Activated CD8-positive, alpha-beta memory T cell treated with anti-CD3 and anti-CD28 coated beads, Interleukin-2, amount 50 U/mL, for 48 hours (primary cell): ENCODE measurements at regions not wholly inside any gene's neighbourhood (a gene's known extent, or its start where the extent isn't known, plus 50 kb on each side); places are given as distances from the start of the nearest gene placed in this dataset.
"Not testable (repeated sequence)": the region's sequence is repeated elsewhere in the genome, so short reads cannot be mapped to it uniquely, and the experiment has no call there.

ENCODE experiments used
- DNase-seq: peaks from one replicate; pipeline ENCODE4 v3.0.0-alpha.2; 2020

DNA sequence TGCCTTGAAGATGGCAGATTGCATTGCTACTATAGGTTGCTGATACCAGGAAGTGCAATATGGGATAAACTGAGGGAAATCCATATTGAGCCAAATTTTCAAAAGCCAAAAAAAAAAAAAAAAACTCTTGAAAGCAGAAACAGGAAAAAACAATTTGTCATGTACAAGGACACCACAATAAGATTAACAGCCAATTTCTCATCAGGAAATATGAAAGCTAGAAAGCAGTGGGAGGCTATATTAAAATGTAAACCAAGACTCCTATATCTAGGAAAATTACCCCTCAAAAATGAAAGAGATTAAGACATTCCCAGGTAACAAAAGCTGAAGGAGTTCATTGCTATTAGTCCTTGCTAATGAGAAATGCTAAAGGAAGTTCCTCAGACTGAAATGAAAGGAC lies 462.8 kb upstream of the DPH6 start:
- DNase-seq: no peak

DNA sequence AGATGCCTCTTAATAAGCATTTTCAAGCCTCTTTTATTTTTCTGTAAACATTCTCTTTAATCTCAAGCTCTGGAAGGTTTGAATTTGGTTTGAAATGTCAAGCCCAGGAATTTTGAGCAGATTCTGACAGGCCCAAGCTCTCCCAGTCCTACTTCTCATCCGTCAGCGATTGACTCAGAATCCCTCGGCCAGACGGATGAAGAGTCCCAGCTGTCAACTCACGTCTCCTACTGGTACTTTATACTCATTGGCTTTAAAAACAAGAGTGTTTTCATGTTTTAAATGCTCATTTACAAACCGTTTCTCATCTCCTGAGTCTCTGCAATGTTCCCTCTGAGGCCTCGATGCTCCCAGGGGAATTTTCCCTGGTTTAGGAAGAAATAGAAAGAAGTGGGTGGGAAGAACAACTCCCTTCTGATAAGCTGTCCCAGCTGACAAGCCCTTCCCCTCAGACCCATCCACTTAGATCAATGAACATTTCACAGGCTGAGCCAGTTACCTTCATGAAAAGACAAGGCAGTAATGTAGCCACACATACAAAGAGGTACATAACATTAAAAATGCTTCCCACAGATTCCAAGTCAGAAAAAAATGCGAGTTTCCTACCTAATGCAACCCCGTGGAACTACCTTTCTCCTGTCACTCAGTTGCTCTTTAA lies 478.2 kb upstream of the DPH6 start:
- DNase-seq: no peak

DNA sequence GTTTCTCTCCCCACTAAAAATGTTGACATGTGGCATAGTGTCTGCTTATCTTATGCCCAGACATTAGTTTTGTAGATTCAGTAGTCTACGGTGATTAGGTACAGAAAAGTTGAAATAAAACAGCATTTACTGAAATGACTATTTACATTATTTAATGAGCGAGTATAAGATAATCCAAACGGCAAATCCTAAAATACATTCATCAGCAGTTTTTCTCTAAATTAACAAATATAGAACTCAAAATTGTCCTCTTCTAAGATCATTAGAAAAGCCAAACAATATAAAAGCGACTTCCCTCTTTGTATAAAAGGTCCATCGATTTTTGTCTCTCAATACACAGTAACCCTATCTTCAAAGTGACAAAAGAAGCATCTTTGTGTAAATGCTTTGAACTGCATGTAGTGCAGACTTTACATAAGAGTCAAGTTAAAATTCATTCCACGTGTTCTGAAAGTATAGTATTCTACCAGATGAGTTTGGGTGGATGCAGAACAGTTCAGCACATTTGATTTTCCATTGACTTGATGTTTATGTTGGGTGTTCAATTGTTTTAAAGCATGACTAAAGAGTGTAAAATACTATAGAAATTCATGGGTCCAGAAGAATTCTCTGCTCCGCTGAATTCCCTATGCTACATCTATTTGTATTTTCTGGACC lies 480.8 kb upstream of the DPH6 start:
- no peak for DNase-seq

DNA sequence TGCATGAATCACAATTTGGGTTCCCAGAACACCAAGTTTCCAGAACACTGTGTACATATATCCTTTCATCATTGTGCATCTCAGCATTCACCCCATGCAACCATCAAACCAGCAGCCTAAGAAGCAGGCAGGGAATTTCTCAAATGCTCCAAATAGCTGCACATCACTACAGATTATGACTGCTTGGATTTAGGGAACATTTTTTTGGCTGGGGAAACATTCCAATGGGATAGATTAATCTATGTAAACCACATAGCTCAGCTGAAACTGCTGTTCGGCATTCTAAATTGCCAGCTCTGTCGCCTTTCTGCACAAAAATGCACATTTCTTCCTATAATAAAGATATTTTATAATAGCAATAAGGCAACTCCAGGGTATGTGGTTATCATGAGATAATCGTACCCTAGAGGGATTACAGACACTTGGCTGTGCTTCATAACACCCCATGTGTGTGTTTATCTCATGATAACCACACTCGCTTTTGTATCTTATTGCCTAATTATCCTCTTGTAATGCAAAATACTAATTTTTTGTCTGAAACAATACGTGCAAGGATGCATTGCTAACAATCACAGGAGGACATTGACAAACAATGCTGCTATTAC lies 483.7 kb upstream of the DPH6 start:
- no peak for DNase-seq

DNA sequence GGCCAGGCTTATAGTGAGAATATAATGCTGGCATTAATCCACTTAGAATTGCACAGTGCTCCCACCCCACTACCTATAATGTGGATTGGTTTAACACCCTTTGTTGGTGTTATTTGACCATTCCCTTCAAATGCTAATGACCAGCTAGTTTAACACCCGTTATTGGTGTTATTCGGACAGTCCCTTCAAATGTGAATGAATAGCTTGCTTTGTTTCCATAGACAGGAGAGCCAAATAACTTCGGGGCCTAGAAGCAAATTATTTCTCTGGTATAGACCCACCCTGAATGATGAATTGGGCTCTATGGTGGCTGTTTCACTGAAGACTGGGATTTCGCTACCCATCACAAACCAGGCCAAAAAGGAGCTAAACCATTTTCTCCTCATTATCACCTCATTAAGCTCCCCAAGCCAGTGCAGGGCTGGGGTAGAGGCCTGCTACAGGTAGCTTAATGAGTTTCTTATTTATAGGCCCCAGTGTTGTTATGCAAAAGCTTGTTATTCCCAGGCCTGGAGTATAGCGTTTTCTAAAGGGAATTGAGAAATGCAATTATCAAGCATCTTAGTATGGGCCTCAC lies 494.1 kb upstream of the DPH6 start:
- DNase-seq: no peak

DNA sequence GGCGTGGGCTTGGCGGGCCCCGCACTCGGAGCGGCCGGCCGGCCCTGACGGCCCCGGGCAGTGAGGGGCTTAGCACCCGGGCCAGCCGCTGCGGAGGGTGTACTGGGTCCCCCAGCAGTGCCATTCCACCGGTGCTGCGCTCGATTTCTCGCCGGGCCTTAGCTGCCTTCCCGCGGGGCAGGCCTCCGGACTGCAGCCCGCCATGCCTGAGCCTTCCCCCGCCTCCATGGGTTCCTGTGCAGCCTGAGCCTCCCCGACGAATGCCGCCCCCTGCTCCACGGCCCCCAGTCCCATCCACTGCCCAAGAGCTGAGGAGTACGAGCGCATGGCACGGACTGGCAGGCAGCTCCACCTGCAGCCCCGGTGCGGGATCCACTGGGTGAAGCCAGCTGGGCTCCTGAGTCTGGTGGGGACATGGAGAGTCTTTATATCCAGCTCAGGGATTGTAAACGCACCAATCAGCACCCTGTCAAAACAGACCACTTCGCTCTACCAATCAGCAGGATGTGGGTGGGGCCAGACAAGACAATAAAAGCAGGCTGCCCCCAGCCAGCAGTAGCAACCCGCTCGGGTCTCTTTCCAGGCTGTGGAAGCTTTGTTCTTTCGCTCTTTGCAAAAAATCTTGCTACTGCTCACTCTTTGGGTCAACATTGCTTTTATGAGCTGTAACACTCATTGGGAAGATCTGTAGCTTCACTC lies 501.2 kb upstream of the DPH6 start:
- DNase-seq: not testable (repeated sequence)

DNA sequence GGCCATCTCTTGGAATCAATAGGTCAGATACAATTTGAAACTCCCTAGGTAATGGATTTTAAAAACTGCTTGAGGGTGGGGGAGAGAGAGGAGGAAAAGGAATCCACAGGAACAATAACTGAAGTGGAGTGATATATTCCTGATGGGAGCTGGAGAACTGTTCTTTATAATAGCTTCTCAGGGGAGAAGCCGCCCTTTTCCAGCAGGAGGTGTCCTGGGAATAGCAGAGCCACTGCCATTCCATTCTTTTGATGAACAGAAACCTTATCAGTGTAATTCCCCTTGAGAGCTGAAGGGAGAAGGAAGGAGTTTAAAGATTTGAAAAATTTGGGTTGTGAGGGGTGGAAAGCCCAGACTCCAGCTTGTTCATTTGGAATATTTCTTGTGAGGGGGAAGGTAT lies 504.9 kb upstream of the DPH6 start:
- no peak for DNase-seq

DNA sequence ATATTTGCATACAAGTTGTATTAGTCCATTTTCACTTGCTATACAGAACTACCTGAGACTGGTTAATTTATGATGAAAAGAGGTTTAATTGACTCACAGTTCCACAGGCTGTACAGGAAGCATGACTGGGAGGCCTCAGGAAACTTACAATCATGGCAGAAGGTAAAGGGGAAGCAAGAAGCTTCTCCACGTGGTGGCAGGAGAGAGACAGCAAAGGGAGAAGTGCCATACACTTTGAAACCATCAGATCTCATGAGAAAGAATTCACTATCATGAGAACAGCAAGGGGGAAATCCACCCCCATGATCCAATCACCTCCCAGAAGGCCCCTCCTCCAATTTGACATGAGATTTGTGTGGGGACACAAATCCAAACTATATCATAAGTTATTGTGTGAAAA lies 506.7 kb upstream of the DPH6 start:
- DNase-seq: not testable (repeated sequence)

DNA sequence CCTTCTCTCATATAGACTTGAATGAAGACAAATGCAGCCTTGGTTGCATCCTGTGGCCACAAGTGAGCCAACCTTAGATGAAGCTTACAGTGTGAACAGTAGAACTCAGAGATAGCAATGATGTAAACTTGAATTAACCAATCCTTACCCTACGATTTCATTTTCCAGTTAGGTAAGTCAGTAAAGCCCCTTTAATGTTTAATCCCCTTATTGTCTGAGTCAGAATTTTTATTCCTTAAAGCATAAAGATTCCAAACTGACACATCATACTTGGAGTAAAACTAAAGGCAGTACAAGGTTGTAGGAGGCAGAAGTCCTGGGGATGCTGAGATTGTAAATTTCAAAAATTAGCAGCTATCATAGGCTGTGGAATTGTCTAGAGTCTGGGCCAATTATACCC lies 507.8 kb upstream of the DPH6 start:
- no peak for DNase-seq

DNA sequence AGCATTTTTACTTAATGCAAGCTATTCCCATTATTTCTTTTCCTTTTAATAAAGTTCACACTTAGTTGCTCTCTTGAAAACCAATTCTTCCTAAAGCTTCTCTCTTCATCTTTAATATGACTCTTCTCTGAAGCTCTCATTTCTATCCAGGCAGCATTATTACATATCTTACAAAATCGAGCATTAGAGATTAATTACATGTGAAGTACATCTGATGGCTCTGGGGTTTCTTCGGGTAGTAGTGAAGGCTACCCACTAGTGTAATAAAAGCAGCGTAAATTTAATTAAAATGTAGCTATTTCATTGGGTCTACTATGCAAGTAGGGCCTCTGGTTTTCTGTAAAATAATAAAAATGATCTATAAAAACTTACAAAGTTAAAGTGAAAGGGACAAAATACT lies 513.6 kb upstream of the DPH6 start:
- no peak for DNase-seq

DNA sequence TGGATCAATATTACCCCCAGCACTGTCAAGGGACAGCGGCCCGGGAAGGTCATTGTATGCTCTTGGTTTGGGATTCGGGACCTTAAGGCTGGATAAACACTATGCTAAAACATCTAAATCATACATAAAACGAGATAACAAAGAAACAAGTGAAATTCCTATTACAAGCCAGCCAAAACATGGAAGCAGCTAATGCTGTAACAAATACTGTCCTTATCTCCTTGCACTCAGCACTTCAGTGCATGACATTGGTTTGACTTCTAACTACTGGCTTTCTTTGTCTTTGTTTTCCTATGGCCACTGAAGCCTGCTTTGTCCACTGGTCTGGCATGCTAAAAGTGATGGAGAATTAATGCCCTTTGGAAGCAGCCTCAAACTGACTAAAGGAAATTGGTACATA lies 516.4 kb upstream of the DPH6 start:
- no peak for DNase-seq

DNA sequence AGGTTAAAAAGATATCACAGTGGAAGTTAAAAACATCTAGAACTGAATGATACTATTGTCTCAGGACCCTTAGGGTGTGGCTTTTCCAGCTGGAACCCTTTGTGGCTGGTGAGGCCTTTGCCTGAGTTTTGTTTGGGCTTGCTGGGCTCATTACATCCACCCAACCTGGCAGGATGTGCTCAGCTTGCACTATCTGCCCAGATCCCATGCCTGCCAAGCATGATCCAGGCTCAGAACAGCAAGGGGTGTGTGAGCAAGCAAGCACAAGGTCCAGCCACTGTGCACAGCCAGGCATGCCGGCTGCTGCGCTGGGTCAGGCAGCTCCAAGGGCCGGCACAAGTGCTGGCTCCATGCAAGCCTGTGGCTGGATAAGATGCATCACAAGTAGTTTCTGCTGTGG lies 512.7 kb upstream of the CDIN1 start:
- DNase-seq: no peak

DNA sequence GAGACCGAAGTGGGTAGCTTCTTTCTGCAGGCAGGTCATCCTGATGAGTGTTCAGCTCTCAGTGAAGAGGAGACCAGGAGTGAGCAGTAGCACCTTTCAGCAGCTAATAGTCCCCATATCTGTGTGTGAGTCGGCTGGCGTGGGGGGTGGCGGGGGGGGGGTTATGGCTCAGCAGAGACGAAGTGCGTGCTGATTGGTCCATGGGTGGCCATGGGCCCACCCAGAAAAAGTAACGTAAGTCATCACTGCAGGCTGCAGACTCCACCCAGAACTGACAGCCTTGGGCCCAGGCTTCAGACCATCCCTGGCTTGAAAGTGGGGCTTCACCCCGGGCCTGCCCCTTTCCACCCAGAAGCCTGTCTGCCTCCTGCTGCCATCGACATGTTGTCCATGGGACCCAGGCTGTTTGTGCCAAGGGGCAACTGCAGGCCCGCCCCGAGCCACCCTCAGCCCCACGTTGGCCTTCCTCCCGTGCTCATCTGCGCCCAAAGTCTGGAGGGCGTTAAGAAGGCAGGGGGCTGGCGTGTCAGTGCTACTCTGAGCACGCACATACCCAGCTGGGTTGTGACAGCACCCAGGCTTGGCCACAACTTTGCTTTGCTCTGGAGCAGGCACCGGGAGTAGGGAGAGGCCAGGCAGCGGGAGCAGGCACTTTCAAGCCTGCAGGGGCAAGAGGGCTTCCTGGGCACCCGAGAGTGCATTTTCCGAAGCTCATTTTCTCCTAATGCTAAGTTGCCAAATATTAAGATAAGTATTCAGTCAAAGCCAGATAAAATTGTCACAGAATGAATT lies 511.7 kb upstream of the CDIN1 start:
- DNase-seq: no peak

DNA sequence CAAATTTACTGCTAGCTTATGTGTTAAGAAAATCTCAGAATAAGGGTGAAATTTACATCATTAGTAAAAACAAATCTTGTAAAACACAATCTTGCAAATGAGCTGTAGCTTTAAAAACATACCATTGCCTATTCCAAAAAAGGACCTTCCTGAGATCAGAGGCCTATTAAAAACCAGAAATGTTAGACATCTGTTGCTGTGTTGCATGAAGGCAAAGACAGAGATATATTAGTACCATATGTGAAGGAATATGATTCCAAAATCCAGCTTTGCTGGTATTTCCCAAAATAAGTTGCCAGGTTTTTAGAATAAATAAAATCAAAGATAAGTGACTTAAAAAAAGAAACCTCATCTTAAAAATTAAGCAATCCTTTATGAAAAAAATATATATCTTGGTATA lies 504.1 kb upstream of the CDIN1 start:
- no peak for DNase-seq

DNA sequence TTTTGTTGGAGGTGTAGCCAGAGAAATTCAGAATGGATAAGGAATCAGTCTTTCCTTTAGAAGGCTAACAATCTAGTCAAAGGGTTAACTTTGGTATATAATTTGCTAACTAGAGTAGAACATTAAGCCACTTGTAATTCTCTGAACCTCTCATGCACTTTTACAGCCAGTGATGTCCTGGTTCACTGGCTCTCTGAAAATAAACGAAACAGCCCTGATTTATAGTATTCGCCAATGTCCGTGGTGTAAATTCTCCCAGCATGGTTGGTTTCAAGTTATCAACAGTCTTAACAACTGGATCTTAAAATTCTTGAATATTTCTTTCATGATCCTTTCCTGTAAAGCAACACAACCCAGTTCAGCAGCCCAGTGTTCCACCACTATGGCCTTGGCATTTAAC lies 500.4 kb upstream of the CDIN1 start:
- DNase-seq: no peak

DNA sequence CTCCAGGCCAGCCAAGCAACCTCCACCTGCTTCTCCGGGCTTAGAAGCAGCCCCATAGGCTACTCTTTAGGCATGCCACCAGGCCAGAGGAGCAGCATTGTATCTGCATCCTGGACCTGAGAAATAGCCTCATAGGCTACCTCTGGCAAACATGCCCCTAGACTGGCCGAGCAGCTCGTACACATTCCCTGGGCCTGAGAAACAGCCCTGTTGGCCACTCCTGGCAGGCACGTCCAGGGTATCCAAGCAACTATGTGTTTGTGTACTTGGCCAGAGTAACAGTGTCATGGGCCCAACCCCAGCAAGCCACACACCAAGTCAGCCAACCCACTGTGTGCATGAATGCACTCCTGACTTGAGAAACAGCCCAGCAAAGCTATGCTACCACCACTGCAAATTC lies 498.7 kb upstream of the CDIN1 start:
- no peak for DNase-seq

DNA sequence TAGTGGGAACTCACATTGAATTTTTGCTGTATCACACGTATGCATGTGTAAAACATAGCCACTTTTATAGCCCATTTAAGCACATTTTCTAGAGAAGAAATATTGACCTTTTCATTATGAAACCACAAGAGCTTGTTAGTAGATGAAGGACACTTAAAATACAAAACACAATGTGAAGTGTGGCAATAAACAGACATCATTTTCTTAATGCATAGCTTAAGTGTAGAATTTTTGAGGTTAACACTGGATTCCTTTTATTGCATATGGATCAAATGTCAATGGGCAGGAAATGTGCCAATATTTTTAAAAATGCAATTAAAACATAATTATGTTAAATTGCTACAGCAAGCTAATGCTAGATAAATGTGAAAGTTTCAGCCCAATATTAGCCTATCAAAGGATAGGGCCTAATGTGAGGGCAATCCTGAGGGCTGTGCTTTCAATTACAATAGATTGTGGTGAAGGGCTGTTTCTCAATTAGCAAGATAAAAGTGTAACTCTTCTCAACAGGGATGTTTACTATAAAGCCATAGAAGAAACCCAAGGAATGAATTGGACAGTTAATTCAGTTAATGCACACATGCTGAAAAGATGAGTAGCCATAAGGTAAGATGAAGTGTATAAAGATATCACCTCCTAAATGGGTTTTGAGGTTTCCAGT lies 489.0 kb upstream of the CDIN1 start:
- no peak for DNase-seq

DNA sequence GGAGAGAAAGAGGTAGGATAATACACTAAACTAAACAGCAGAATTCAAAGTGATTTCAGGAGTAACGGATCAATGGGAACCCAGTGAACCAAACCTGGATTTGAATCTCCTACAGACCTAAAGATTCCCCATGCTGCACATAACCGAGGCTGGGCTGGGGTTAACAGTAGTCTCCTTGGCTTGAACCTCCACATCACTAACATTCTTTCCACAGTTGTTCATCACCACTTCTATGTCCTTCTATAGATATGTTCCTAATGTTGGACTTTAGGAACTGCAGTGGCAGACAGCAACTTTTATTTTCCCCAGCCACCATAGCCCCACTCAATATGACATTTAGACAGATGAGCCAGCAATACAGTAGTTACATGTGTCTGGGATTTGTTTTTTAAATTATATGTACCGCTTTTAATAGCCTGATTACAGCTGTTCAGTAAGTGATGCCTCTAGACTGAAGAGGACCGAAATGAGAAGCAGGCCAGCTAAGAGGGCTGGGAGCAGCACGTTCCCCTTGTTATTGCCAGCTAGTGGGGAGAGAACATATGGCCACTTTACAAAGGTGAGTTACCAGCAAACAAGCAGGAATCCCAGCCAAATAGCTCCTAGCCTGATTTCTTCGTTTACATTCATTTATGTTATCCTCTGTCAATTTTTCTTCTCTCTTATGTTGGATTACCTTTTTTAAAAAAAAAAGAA lies 472.6 kb upstream of the CDIN1 start:
- no peak for DNase-seq

DNA sequence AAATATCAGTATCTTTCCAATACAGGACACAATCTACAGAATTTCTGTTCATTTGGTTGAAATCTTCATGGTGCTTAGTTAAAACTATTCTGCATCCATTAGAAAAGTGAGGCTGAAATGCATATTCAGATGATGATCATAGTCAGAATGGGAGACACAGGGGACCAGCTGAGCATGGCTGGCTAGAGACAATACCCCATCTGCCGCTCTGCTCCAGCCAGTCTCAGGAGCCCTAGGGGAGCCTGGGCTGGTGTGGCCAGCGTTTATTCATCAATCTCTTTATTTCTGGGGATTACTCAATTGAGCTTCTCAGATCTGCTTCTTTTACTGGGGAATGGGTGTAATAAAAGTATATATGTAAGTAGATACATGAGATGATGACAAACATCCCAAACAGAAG lies 470.9 kb upstream of the CDIN1 start:
- no peak for DNase-seq

DNA sequence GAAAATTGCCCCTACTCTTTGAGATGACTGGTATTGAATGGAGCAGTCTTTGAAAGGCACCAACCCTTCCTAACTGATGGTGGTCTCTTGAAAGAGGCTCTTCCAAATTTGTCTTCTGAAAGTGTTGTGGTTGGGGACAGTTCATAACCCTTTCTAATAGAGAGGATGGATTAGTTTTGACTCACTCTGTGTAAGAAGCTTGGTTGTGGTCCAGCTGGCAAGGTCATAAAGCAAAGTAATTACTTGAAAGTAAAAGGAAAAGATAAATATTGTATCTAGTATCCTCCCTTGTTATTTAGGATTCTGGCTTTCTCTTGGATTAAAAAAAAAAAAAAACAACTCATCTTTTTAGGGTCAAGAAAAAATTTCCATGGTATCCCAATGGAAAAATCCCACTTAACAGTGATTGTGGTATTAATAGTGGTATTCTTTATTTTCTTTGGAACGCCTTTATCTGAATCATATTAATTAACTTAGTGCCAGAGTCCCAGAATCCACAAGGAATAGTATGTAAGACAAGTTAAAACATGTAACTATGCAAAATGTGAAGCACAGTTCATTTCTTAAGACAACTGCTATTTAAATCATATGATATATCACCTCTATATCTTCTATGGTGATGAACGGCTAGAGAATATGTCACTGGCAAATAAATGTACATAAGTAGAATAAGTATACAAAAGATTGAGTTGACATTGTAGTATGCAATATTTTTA lies 469.3 kb upstream of the CDIN1 start:
- no peak for DNase-seq

DNA sequence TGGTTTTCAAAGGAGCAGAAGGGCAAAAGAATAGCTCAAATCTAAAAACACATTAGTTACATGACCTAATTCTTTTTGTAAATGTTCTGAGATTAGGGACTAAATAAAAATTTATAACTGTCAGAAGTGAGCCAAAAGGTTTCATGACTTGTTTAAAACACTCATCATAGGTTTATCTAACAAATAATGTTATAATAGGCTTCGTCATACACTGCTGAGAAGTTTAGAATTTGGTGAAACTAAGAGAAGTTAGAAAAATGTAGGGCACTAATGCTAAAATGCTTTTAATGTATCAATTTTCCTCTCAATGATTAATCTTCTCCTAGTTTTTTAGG lies 468.8 kb upstream of the CDIN1 start:
- DNase-seq: no peak
